ENCODE measurements at regions not wholly inside any gene's neighbourhood (a gene's known extent, or its start where the extent isn't known, plus 50 kb on each side); places are given as distances from the start of the nearest gene placed in this dataset.
A peak's percentile ranks its signal among the peaks of the same experiment; 100 is the strongest.

DNA sequence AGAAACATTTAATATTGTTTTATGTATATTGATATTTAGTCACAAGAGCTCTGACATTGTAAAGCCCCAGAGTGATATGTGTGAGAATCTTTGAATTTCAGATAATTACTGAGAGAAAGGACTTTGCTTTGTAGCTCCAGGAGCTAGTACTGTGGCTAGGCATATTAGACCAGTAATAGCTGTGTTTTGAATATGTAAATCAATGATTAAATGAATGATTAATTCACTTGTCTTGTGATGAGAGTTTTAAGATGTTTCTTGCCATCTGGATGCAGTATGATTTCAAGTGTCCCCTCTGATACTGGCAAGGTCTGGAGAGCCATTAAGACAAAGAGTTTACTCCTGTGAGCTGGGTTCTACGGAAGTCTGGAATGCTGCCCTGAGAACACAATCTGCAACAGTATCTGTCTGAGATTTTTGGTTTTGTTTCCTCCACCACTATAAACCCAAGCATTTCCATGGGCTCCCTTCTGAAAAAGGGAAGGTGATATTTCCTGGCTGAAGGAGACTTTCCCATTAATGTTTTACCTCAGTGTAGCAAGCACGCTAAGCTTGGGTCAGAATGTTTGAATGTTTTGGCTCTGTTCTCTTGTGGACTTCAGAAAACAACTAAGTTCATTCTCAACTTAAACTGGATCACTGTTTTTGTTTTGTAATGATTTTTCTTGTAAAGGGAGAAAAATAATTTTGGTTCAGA lies 61.3 kb upstream of the BICC1 start:
- DNase-seq (ENCODE audit: low spot score) = no peak

DNA sequence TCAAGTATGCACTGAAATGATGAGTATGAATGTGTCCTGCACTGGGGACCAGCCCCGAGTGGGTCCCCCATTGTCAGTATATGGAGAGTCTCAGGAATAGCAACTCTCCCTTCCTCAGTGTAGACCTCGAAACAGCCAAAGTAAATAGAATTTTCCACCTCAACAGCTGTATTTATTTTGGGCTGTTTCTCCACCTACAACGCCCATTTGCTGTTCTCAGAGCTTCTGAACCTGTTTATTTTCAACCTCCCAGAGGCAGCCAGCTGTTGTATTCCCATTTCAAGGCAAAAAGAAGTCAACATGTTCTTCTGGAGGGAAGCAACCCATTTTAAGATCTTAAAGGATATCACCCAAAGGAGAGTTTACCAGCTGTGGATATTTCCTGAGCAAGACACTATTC lies 59.6 kb upstream of the BICC1 start:
- DNase-seq (ENCODE audit: low spot score) = no peak

DNA sequence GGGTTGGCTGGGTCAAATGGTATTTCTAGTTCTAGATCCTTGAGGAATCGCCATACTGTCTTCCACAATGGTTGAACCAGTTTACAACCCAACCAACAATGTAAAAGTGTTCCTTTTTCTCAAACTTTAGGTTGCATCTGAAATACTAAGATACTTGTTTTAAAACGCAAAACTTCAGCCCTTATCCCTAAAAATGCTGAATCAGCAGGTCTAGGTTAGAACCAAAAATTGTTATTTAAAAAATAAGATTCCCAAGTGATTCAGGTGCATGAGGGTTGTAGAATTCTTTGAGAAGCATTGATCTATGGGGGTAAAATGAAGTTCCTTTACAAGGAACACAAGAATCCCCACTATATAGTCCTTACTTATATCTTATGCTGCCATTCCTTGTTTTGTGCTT lies 56.5 kb upstream of the BICC1 start:
- no peak for DNase-seq (ENCODE audit: low spot score)

DNA sequence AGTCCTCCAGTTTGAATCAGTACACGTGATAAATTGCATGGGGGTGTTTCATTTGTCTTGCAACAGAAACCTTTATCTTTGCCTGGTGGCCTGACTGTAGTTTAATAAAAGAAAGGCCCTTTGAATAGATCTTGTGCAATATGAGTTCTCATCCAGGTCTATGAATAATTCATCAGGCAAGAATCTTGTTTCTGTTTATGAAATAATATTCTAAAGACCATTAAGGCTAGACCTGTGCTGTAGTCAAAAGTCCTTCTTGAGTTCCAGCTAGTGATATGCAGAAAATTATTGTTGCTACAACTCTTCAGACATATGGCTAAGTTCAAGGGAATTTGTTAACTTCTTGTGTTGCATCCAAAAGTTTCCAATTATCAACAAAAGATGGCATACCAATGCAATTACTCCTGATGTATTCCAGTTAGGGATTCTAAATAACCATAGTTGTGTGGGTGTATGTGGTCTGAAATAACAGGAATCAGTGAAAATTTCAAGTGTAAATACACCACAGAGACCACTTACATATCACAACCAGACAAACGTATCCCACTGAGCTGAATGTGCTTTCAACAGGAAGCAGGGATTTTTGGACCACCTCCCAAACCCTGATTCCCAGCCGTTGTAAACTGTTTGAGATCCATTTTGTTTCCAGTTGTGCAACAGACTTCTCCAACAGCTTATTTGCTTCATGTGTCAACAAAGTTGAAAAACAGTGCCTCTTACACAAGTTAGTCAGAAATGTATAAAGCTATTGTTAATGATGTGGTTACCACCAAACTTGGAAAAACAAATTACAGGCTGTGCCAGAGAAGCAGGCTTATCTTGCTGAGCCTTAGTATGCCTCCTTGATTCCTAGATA lies 54.7 kb upstream of the BICC1 start:
- peak; percentile 39 for DNase-seq (ENCODE audit: low spot score)

DNA sequence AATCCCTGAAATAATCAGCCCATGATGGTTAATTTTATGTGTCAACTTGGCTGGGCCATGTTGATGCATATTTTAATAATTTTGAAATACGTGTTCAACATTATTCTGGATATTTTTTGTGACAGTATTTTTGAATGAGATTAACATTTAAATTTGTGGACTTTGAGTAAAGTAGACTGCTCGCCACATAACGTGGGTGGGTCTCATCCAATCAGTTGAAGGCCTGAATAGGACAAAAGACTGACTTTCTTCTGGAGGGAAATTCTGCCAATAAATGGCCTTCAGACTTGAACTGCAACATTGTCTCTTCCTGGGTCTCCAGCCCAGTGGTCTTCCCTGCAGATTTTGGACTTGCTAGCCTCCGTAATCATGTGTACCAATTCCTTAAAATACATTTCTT lies 53.6 kb upstream of the BICC1 start:
- no peak for DNase-seq (ENCODE audit: low spot score)

DNA sequence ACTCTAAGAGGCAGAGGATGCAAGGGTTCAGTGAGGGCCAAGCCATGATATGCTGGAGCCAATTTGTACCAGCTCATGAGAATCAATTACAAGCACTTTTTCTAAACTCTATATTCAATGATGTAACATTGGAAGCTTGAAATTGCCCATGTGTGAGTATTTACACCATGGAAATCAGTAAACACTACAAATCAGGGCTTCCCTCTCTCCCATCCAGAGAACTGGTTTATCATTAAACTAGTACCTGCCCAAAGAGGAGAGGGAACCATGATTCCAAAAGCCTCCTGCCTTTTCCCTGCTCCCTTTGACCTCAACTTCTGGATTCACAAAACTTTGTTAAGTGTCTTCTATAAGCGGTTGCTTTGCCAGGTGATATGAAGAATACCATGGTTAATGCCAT lies 52.5 kb upstream of the BICC1 start:
- no peak for DNase-seq (ENCODE audit: low spot score)

DNA sequence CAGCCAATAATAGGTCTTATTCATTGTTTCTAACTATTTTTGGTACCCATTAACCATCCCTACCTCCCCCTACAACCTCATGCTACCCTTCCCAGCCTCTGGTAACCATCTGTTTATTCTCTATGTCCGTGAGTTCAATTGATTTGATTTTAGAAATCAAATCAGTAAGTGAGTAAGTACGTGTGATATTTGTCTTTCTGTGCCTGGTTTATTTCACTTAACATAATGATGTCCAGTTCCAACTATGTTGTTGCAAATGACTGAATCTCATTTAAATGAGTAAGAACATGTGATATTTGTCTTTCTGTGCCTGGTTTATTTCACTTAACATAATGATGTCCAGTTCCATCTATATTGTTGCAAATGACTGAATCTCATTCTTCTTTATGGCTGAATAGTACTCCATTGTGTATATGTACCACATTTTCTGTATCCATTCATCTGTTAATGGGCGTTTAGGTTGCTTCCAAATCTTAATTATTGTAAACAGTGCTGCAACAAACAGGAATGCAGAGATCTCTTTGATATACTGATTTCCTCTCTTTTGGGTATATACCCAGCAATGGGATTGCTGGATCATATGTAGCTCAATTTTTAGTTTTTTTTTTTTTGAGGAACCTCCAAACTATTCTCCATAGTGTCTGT lies 49.7 kb upstream of the BICC1 start:
- no peak for DNase-seq (ENCODE audit: low spot score)

Measured in AG08396 (cell line).